CD4-positive, alpha-beta T cell (primary cell): ENCODE measurements at regions not wholly inside any gene's neighbourhood (a gene's known extent, or its start where the extent isn't known, plus 50 kb on each side); places are given as distances from the start of the nearest gene placed in this dataset.

Source experiments
- ATAC-seq: fragments of 200-7000 bp; cut with Tn5 transposase; one replicate; pipeline ENCODE4 v1.10.0; 2022; ENCODE audit warnings: mild to moderate bottlenecking; ENCODE audit not compliant: poor library complexity
- CTCF ChIA-PET: fragments of 350-600 bp; sonication (Branson Sonifier 250); formaldehyde crosslinking; loops from one replicate; lab custom pipeline; 2021; ENCODE audit warnings: antibody characterized with exemption, inconsistent platforms; lab: Charles Lee
- POLR2A ChIA-PET: fragments of 350-600 bp; sonication (Branson Sonifier 250); formaldehyde crosslinking; loops from one replicate; lab custom pipeline; 2021; ENCODE audit warnings: antibody characterized with exemption, inconsistent platforms; lab: Charles Lee
- DNase-seq, 14 experiments: peaks; one replicate each; pipeline ENCODE4 v3.0.0-alpha.2; 2013 to 2020; ENCODE audit warnings: mixed read lengths in 2 of 14
- H3K27ac ChIP-seq, 2 donors: one replicate each; pipeline versions ENCODE4 v1.5.1 to v1.7.0; 2013; ENCODE audit warnings: low read length in 2 of 2, low read depth in 1 of 2, mild to moderate bottlenecking in 1 of 2
- H3K27me3 ChIP-seq, 2 experiments: 1 replicate in 1 of 2; 2 replicates in 1 of 2; pipeline versions ENCODE4 v1.6.1 to v1.7.0; 2013; ENCODE audit warnings: low read length in 2 of 2, control low read depth in 1 of 2, mild to moderate bottlenecking in 1 of 2, moderate library complexity in 1 of 2; ENCODE audit not compliant: insufficient read depth in 2 of 2, control insufficient read depth in 1 of 2
- H3K36me3 ChIP-seq: one replicate; pipeline ENCODE4 v1.6.1; 2013; ENCODE audit warnings: low read length, control low read depth; ENCODE audit not compliant: insufficient read depth
- H3K4me1 ChIP-seq: one replicate; pipeline ENCODE4 v1.6.1; 2013; ENCODE audit warnings: low read length, control low read depth; ENCODE audit not compliant: insufficient read depth
- H3K4me3 ChIP-seq: one replicate; pipeline ENCODE4 v1.5.1; 2013; ENCODE audit warnings: mild to moderate bottlenecking, low read length, moderate library complexity
- H3K9me3 ChIP-seq, 2 experiments: 1 replicate in 1 of 2; 2 replicates in 1 of 2; pipeline versions ENCODE4 v1.6.1 to v1.7.0; 2013; ENCODE audit warnings: low read length in 2 of 2, mild to moderate bottlenecking in 2 of 2, control low read depth in 1 of 2, moderate library complexity in 1 of 2; ENCODE audit not compliant: control insufficient read depth in 1 of 2, insufficient read depth in 1 of 2
- H3K27ac Mint-ChIP-seq: one replicate; pipeline ENCODE4 v1.8.0; 2020; ENCODE audit warnings: mixed read lengths
- H3K27me3 Mint-ChIP-seq: one replicate; pipeline ENCODE4 v1.8.0; 2021; ENCODE audit warnings: mixed read lengths
- H3K36me3 Mint-ChIP-seq: one replicate; pipeline ENCODE4 v1.8.0; 2021; ENCODE audit warnings: low read depth, mixed read lengths
- H3K4me1 Mint-ChIP-seq: one replicate; pipeline ENCODE4 v1.8.0; 2021; ENCODE audit warnings: low read depth, mixed read lengths
- H3K4me3 Mint-ChIP-seq: one replicate; pipeline ENCODE4 v1.8.0; 2020; ENCODE audit warnings: mild to moderate bottlenecking, mixed read lengths
- H3K9me3 Mint-ChIP-seq: one replicate; pipeline ENCODE4 v1.8.0; 2020; ENCODE audit warnings: mixed read lengths
- intact Hi-C, 2 experiments: fragments of 100-400 bp; cut with DNase I in 1 of 2; cut with micrococcal nuclease in 1 of 2; formaldehyde crosslinking; loops; one replicate each; pipeline versions ENCODE4 v1.15.1 to v1.9.0; 2023 to 2025; cut with DNase I, micrococcal nuclease
- TF ChIP-seq, protein P1 (sequence below): fragments of 200-600 bp; IDR thresholded peaks from one replicate; pipeline ENCODE4 v1.8.0; 2022; ENCODE audit warnings: antibody characterized with exemption, mild to moderate bottlenecking

- Mint-ChIP-seq H3K27ac (no peak overlapping the region), H3K27me3 (no peaks in the 10 kb centered on the region), H3K4me3 (no peak overlapping the region), H3K9me3 (peaks cover 15% of the 10 kb centered on the region), H3K4me1 (no peaks in the 10 kb centered on the region), H3K36me3 (no peaks in the 10 kb centered on the region)
- H3K4me3 ChIP-seq = no peak overlapping the region
- no peak for DNase-seq
- CTCF ChIA-PET = no interaction called here
- POLR2A ChIA-PET = no interaction called here
- no peak overlapping the region for H3K27ac ChIP-seq
- intact Hi-C loops = no loop called here
- TF ChIP-seq, protein P1, sequence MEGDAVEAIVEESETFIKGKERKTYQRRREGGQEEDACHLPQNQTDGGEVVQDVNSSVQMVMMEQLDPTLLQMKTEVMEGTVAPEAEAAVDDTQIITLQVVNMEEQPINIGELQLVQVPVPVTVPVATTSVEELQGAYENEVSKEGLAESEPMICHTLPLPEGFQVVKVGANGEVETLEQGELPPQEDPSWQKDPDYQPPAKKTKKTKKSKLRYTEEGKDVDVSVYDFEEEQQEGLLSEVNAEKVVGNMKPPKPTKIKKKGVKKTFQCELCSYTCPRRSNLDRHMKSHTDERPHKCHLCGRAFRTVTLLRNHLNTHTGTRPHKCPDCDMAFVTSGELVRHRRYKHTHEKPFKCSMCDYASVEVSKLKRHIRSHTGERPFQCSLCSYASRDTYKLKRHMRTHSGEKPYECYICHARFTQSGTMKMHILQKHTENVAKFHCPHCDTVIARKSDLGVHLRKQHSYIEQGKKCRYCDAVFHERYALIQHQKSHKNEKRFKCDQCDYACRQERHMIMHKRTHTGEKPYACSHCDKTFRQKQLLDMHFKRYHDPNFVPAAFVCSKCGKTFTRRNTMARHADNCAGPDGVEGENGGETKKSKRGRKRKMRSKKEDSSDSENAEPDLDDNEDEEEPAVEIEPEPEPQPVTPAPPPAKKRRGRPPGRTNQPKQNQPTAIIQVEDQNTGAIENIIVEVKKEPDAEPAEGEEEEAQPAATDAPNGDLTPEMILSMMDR = no peak
- H3K4me1 ChIP-seq = no peaks in the 10 kb centered on the region
- H3K27me3 ChIP-seq = no peaks in the 10 kb centered on the region
- H3K36me3 ChIP-seq = no peaks in the 10 kb centered on the region
- peaks cover 3 to 4% of the 10 kb centered on the region in 2 experiments for H3K9me3 ChIP-seq
- no peak for ATAC-seq
Observed at GRCh38 chr6:115601509-115601908, 459.2 kb downstream of the FRK start.

DNA sequence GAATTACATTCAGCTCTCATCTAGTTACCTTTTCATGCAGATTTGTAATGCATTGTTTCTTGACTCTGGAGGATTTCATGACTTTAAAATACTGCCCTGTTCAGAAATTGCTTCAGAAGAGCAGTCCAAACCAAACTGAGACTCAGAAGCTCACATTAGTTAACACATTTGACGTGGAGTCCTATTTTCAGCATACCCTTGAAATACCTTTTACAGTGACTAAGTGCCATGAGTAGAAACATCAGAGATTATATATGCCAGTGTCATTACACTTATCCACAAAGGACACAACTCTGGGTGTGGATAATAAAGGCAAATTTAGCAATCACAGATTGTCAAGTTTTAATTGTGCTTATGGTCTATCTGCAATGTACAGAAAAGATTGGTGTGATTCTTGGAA, 459.6 kb downstream of the FRK start:
- no peaks in the 10 kb centered on the region for H3K27me3 Mint-ChIP-seq
- no peak overlapping the region for H3K27ac ChIP-seq
- no peak overlapping the region for H3K27ac Mint-ChIP-seq
- intact Hi-C loops = no loop called here
- H3K4me1 Mint-ChIP-seq = no peaks in the 10 kb centered on the region
- no peak overlapping the region for H3K4me3 Mint-ChIP-seq
- H3K9me3 ChIP-seq = peaks cover 3 to 4% of the 10 kb centered on the region in 2 experiments
- H3K27me3 ChIP-seq = no peaks in the 10 kb centered on the region
- H3K36me3 Mint-ChIP-seq = no peaks in the 10 kb centered on the region
- ATAC-seq (no peak), DNase-seq (no peak)
- no peak overlapping the region for H3K4me3 ChIP-seq
- peaks cover 15% of the 10 kb centered on the region for H3K9me3 Mint-ChIP-seq
- TF ChIP-seq, protein P1 = no peak
- POLR2A ChIA-PET = no interaction called here
- CTCF ChIA-PET = no interaction called here
- no peaks in the 10 kb centered on the region for H3K36me3 ChIP-seq
- H3K4me1 ChIP-seq = no peaks in the 10 kb centered on the region

DNA sequence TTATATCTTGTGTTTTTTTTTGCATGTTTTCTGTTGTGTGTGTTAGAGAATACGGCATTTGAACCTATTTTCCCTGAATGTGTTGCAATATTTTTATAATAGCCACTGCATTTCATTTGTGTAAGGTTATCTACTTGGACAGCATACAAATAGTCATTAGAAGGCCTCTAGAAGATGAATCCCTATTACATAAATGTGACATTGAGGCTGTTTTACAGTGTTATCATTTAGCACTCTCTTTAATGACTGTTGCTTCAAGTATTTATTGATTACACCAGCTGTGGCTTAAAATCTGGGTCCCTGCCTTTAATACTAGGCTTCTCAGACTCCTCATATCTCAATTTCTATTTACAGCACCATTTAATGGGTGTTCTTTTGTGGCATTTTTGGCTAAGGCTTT, 465.8 kb downstream of the FRK start:
- no peak overlapping the region for H3K4me3 ChIP-seq
- H3K27ac Mint-ChIP-seq = no peak overlapping the region
- TF ChIP-seq, protein P1 = no peak
- no peaks in the 10 kb centered on the region for H3K4me1 Mint-ChIP-seq
- no peaks in the 10 kb centered on the region for H3K27me3 Mint-ChIP-seq
- ATAC-seq (no peak), DNase-seq (no peak)
- intact Hi-C loops = no loop called here
- no peak overlapping the region for H3K4me3 Mint-ChIP-seq
- no peaks in the 10 kb centered on the region for H3K4me1 ChIP-seq
- no peaks in the 10 kb centered on the region for H3K27me3 ChIP-seq
- peaks cover 10% of the 10 kb centered on the region for H3K9me3 Mint-ChIP-seq
- CTCF ChIA-PET = no interaction called here
- no peaks in the 10 kb centered on the region for H3K9me3 ChIP-seq
- no peak overlapping the region for H3K27ac ChIP-seq
- no peaks in the 10 kb centered on the region for H3K36me3 ChIP-seq
- no peaks in the 10 kb centered on the region for H3K36me3 Mint-ChIP-seq
- POLR2A ChIA-PET = no interaction called here
